Cardiac muscle cell (in vitro differentiated cells and primary cell): ENCODE measurements at regions not wholly inside any gene's neighbourhood (a gene's known extent, or its start where the extent isn't known, plus 50 kb on each side); places are given as distances from the start of the nearest gene placed in this dataset.
"Not testable (repeated sequence)": the region's sequence is repeated elsewhere in the genome, so short reads cannot be mapped to it uniquely, and the experiment has no call there.

Source experiments
- DNase-seq, 2 donors: peaks; one replicate each; pipeline versions ENCODE4 v3.0.0 to v3.0.0-alpha.2; 2010 to 2017; ENCODE audit warnings: low read depth in 1 of 2, low spot score in 1 of 2
- H3K27ac ChIP-seq: fragments of 200-600 bp; sonication (generic); 2 replicates; pipeline ENCODE4 v1.5.1; 2016
- H3K27me3 ChIP-seq: fragments of 200-600 bp; sonication (generic); 2 replicates; pipeline ENCODE4 v1.6.0; 2016; ENCODE audit warnings: control low read depth
- H3K36me3 ChIP-seq: fragments of 200-600 bp; sonication (generic); 2 replicates; pipeline ENCODE4 v1.5.1; 2016; ENCODE audit warnings: control low read depth
- H3K4me1 ChIP-seq: fragments of 200-600 bp; sonication (generic); 2 replicates; pipeline ENCODE4 v1.8.1; 2017; ENCODE audit warnings: low read depth, mild to moderate bottlenecking, mixed run types
- H3K4me3 ChIP-seq: fragments of 200-600 bp; sonication (generic); 2 replicates; pipeline ENCODE4 v1.5.1; 2016; ENCODE audit warnings: mild to moderate bottlenecking
- H3K9me3 ChIP-seq: fragments of 200-600 bp; sonication (generic); 2 replicates; pipeline ENCODE4 v1.5.1; 2017; ENCODE audit warnings: low read depth, mild to moderate bottlenecking, control low read depth
- TF ChIP-seq, protein P1 (sequence below): IDR thresholded peaks from 2 replicates; pipeline ENCODE4 v1.5.1; 2012; ENCODE audit warnings: low read depth, mild to moderate bottlenecking, low read length

DNA sequence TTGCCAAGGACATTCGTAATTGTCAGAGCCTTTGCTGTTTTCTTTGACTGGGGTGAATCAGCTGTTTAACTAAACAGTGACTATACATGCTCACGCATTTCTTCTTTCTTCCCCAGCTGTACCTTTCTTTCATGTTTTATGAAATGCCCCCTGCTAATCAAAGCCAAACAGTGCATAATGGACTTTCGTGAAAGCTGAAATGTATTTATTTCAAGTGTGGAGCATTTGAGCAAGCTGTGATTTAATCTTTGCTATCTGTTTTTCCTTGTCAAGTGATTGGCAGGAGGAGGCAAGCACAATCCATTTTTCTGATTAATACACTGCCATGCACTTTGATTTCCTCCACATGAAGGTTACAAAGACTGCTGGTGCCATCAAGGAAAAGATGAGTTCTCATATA, 831.7 kb upstream of the SPRY2 start:
- Histone ChIP-seq H3K36me3 (no peaks in the 10 kb centered on the region), H3K4me1 (no peaks in the 10 kb centered on the region), H3K4me3 (no peak overlapping the region), H3K27me3 (no peaks in the 10 kb centered on the region), H3K27ac (no peak overlapping the region), H3K9me3 (no peaks in the 10 kb centered on the region)
- TF ChIP-seq, protein P1, sequence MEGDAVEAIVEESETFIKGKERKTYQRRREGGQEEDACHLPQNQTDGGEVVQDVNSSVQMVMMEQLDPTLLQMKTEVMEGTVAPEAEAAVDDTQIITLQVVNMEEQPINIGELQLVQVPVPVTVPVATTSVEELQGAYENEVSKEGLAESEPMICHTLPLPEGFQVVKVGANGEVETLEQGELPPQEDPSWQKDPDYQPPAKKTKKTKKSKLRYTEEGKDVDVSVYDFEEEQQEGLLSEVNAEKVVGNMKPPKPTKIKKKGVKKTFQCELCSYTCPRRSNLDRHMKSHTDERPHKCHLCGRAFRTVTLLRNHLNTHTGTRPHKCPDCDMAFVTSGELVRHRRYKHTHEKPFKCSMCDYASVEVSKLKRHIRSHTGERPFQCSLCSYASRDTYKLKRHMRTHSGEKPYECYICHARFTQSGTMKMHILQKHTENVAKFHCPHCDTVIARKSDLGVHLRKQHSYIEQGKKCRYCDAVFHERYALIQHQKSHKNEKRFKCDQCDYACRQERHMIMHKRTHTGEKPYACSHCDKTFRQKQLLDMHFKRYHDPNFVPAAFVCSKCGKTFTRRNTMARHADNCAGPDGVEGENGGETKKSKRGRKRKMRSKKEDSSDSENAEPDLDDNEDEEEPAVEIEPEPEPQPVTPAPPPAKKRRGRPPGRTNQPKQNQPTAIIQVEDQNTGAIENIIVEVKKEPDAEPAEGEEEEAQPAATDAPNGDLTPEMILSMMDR: no peak
- no peak for DNase-seq

DNA sequence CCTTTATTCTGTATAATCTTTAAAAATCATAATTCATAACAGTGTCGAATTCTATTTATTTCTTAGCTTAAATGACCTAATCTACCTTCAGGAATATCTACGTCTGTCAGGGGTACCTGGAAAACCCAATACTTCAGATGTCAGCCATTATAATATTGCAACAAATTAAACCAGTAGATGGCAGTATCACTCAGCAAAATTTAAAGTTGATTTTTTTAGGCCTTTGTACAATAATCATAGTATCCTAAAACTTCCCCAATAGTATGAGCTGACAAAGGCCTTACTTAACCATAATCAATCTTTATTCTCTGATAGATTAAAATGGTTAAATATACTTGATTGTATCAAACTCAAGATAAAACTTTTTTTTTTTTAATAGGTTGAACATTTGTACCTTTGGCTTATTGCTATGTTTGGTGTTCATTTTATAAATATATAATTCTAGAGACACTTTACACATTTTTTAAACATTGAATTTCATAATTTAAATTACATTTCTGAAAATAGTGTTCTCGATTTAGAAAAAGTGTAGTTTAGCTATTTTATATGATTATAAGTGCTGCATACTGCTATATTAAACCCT, 830.2 kb upstream of the SPRY2 start:
- Histone ChIP-seq H3K27me3 (no peaks in the 10 kb centered on the region), H3K36me3 (no peaks in the 10 kb centered on the region), H3K4me3 (no peak overlapping the region), H3K27ac (no peak overlapping the region), H3K4me1 (no peaks in the 10 kb centered on the region), H3K9me3 (no peaks in the 10 kb centered on the region)
- TF ChIP-seq, protein P1: peak; percentile 49
- peak; percentile 21 to 32 for DNase-seq

DNA sequence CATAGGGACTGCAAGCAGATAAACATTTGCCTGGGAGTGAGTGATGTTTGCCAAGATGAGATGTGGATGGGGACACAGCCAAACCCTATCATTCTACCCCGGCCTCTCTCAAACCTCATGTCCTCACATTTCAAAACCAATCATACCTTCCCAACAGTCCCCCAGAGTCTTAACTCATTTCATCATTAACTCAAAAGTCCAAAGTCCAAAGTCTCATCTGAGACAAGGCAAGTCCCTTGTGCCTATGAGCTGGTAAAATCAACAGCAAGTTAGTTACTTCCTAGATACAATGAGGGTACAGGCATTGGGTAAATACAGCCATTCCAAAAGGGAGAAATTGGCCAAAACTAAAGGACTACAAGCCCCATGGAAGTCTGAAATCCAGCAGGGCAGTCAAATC, 822.9 kb upstream of the SPRY2 start:
- H3K4me3 ChIP-seq, H3K9me3 ChIP-seq, H3K27ac ChIP-seq, H3K4me1 ChIP-seq, H3K27me3 ChIP-seq, DNase-seq, H3K36me3 ChIP-seq: not testable (repeated sequence)

DNA sequence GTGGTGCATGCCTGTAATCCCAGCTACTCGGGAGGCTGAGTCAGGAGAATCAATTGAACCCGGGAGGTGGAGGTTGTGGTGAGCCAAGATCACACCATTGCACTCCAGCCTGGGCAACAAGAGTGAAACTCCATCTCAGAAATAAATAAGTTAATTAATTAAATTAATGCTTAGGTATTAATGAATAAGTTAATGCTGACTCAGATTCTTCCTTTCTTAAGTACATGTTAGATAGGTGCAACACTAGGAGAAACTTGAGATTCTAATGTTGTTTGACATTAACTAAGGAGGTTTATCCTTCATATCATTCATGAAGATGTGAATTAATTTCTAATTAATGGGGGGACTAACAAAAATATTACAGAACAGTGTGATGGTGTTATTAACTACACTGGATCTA, 812.6 kb upstream of the SPRY2 start:
- Histone ChIP-seq H3K36me3 (no peaks in the 10 kb centered on the region), H3K4me3 (no peak overlapping the region), H3K27ac (no peak overlapping the region), H3K27me3 (no peaks in the 10 kb centered on the region), H3K4me1 (no peaks in the 10 kb centered on the region), H3K9me3 (no peaks in the 10 kb centered on the region)
- TF ChIP-seq, protein P1: no peak
- no peak for DNase-seq

DNA sequence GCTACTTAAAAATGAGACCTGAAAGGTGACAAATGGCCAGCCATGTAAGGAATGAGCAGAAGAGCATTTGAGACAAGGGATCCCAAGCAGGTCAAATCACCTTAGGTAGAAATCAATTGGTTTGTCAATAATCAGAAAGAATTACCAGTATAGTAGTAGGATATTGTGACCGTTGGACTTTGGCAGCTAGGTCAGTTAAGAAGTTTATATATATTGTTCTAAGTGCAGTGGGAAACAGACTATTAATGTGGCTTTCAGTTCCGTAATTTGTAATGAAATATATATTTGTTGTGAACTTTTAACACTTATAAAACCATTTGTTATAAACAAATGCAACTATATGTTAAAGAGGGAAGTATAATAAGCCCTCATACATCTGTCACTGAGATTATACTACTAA, 807.9 kb upstream of the SPRY2 start:
- TF ChIP-seq, protein P1: no peak
- H3K4me1 ChIP-seq: no peaks in the 10 kb centered on the region
- no peak for DNase-seq
- H3K4me3 ChIP-seq: no peak overlapping the region
- H3K27ac ChIP-seq: no peak overlapping the region
- H3K36me3 ChIP-seq: no peaks in the 10 kb centered on the region
- no peaks in the 10 kb centered on the region for H3K9me3 ChIP-seq
- no peaks in the 10 kb centered on the region for H3K27me3 ChIP-seq

DNA sequence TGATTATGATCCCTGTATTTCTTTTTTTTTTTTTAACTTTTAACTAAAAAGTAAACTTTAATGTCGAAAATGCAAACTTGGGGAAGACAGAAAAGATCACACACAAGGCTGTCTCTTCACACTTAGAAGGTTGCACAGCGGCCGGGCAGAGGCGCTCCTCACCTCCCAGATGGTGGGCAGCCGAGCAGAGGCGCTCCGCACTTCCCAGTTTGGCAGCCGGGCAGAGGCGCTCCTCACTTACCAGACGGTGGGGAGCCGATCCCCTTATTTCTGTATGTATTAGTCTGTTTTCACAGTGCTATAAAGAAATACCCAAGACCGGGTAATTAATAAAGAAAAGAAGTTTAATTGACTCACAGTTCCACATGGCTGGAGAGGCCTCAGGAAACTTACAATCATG, 805.6 kb upstream of the SPRY2 start:
- H3K27ac ChIP-seq, H3K36me3 ChIP-seq, H3K9me3 ChIP-seq, H3K27me3 ChIP-seq, H3K4me3 ChIP-seq, DNase-seq, H3K4me1 ChIP-seq: not testable (repeated sequence)
